Neural progenitor cell (in vitro differentiated cells): ENCODE measurements at regions not wholly inside any gene's neighbourhood (a gene's known extent, or its start where the extent isn't known, plus 50 kb on each side); places are given as distances from the start of the nearest gene placed in this dataset.

Experiments used
- DNase-seq: peaks from one replicate; pipeline ENCODE4 v3.0.0-alpha.2; 2016; ENCODE audit warnings: low spot score
- H2AFZ ChIP-seq: fragments of 200-600 bp; sonication (generic); replicated peaks from 2 replicates; pipeline ENCODE4 v1.6.1; 2016; ENCODE audit warnings: antibody characterized with exemption
- H3F3A ChIP-seq: fragments of 200-600 bp; sonication (generic); 2 replicates; pipeline ENCODE4 v1.6.1; 2016; ENCODE audit warnings: antibody characterized with exemption, low read depth
- H3K27ac ChIP-seq: fragments of 200-600 bp; sonication (generic); 2 replicates; pipeline ENCODE4 v1.5.1; 2016; ENCODE audit warnings: mild to moderate bottlenecking
- H3K27me3 ChIP-seq: fragments of 200-600 bp; sonication (generic); 2 replicates; pipeline ENCODE4 v1.6.1; 2016; ENCODE audit warnings: mild to moderate bottlenecking, moderate library complexity
- H3K36me3 ChIP-seq: fragments of 200-600 bp; sonication (generic); 2 replicates; pipeline ENCODE4 v1.5.1; 2016
- H3K4me1 ChIP-seq: fragments of 200-600 bp; sonication (generic); 2 replicates; pipeline ENCODE4 v1.6.1; 2016; ENCODE audit warnings: mixed run types
- H3K4me2 ChIP-seq: fragments of 200-600 bp; sonication (generic); 2 replicates; pipeline ENCODE4 v1.6.1; 2016
- H3K4me3 ChIP-seq: fragments of 200-600 bp; sonication (generic); 2 replicates; pipeline ENCODE4 v1.5.1; 2016
- H3K79me2 ChIP-seq: fragments of 200-600 bp; sonication (generic); 2 replicates; pipeline ENCODE4 v1.6.1; 2016; ENCODE audit warnings: low read depth
- H3K9ac ChIP-seq: fragments of 200-600 bp; sonication (generic); 2 replicates; pipeline ENCODE4 v1.6.1; 2016
- H3K9me3 ChIP-seq: fragments of 200-600 bp; sonication (generic); 2 replicates; pipeline ENCODE4 v1.5.1; 2016; ENCODE audit warnings: low read depth
- H4K20me1 ChIP-seq: fragments of 200-600 bp; sonication (generic); 2 replicates; pipeline ENCODE4 v1.6.1; 2016; ENCODE audit warnings: low read depth
- H3K27ac Mint-ChIP-seq: 3 replicates; pipeline ENCODE4 v1.8.0; 2021; ENCODE audit warnings: mixed read lengths
- H3K27me3 Mint-ChIP-seq: 2 replicates; pipeline ENCODE4 v1.8.0; 2022; ENCODE audit warnings: low read depth, mild to moderate bottlenecking, inconsistent platforms, moderate library complexity, mixed read lengths; ENCODE audit not compliant: insufficient read depth
- H3K36me3 Mint-ChIP-seq: 3 replicates; pipeline ENCODE4 v1.8.0; 2021; ENCODE audit warnings: mixed read lengths
- H3K4me1 Mint-ChIP-seq: 3 replicates; pipeline ENCODE4 v1.8.0; 2021; ENCODE audit warnings: mixed read lengths
- H3K4me3 Mint-ChIP-seq: 3 replicates; pipeline ENCODE4 v1.8.0; 2021; ENCODE audit warnings: mild to moderate bottlenecking, moderate library complexity, mixed read lengths
- H3K9me3 Mint-ChIP-seq: 3 replicates; pipeline ENCODE4 v1.8.0; 2020; ENCODE audit warnings: mixed read lengths
- CTCF ChIP-seq: fragments of 200-600 bp; sonication (generic); IDR thresholded peaks from 2 replicates; pipeline ENCODE4 v1.5.1; 2017; ENCODE audit warnings: antibody characterized with exemption, mild to moderate bottlenecking
- EZH2 ChIP-seq: fragments of 200-600 bp; sonication (generic); IDR thresholded peaks from 2 replicates; pipeline ENCODE4 v1.6.1; 2017; ENCODE audit warnings: antibody characterized with exemption, mild to moderate bottlenecking, moderate library complexity
- EZH2phosphoT487 ChIP-seq: fragments of 200-600 bp; sonication (generic); IDR thresholded peaks from 2 replicates; pipeline ENCODE4 v1.6.1; 2017; ENCODE audit warnings: antibody characterized with exemption

GRCh38 chr5:98031496-98031895, 742.0 kb upstream of the RGMB start:
- Histone ChIP-seq H3K27me3 (no peaks in the 10 kb centered on the region), H2AFZ (no peak overlapping the region), H3K4me2 (no peak overlapping the region), H3K36me3 (no peaks in the 10 kb centered on the region), H3K9me3 (no peaks in the 10 kb centered on the region), H3K9ac (no peak overlapping the region), H3K27ac (no peak overlapping the region), H3K4me1 (no peaks in the 10 kb centered on the region), H3K79me2 (no peaks in the 10 kb centered on the region), H3F3A (no peaks in the 10 kb centered on the region), H3K4me3 (no peak overlapping the region), H4K20me1 (no peaks in the 10 kb centered on the region)
- no peaks in the 10 kb centered on the region for H3K4me1 Mint-ChIP-seq
- H3K27ac Mint-ChIP-seq, result no peak overlapping the region
- TF ChIP-seq EZH2 (no peak), EZH2phosphoT487 (no peak), CTCF (no peak)
- H3K4me3 Mint-ChIP-seq, result no peak overlapping the region
- peaks cover 6% of the 10 kb centered on the region for H3K27me3 Mint-ChIP-seq
- H3K9me3 Mint-ChIP-seq, result peaks cover 2% of the 10 kb centered on the region
- DNase-seq, result no peak
- H3K36me3 Mint-ChIP-seq, result no peaks in the 10 kb centered on the region

GRCh38 chr5:98031926-98032325, 741.5 kb upstream of the RGMB start:
- no peaks in the 10 kb centered on the region for H3K27me3 ChIP-seq
- no peak overlapping the region for H3K9ac ChIP-seq
- no peak for DNase-seq
- H3K4me2 ChIP-seq, result no peak overlapping the region
- no peak overlapping the region for H2AFZ ChIP-seq
- H3K4me1 ChIP-seq, result no peaks in the 10 kb centered on the region
- no peaks in the 10 kb centered on the region for H3K36me3 Mint-ChIP-seq
- H3K4me3 ChIP-seq, result no peak overlapping the region
- no peaks in the 10 kb centered on the region for H3K79me2 ChIP-seq
- H3K4me1 Mint-ChIP-seq, result no peaks in the 10 kb centered on the region
- no peak overlapping the region for H3K27ac ChIP-seq
- H3K27me3 Mint-ChIP-seq, result peaks cover 6% of the 10 kb centered on the region
- H3K9me3 Mint-ChIP-seq, result peaks cover 2% of the 10 kb centered on the region
- H3K4me3 Mint-ChIP-seq, result no peak overlapping the region
- H3K36me3 ChIP-seq, result no peaks in the 10 kb centered on the region
- TF ChIP-seq EZH2, result no peak
- TF ChIP-seq EZH2phosphoT487, result no peak
- no peak for TF ChIP-seq CTCF
- H4K20me1 ChIP-seq, result no peaks in the 10 kb centered on the region
- no peaks in the 10 kb centered on the region for H3K9me3 ChIP-seq
- no peak overlapping the region for H3K27ac Mint-ChIP-seq
- no peaks in the 10 kb centered on the region for H3F3A ChIP-seq

GRCh38 chr5:98041661-98042060, 731.8 kb upstream of the RGMB start:
- Histone ChIP-seq H3K4me1 (peaks cover 10% of the 10 kb centered on the region), H3K4me2 (no peak overlapping the region), H3K9me3 (no peaks in the 10 kb centered on the region), H3F3A (no peaks in the 10 kb centered on the region), H3K36me3 (no peaks in the 10 kb centered on the region), H3K79me2 (no peaks in the 10 kb centered on the region), H3K4me3 (no peak overlapping the region), H3K27me3 (no peaks in the 10 kb centered on the region), H4K20me1 (no peaks in the 10 kb centered on the region), H3K9ac (no peak overlapping the region), H2AFZ (no peak overlapping the region), H3K27ac (no peak overlapping the region)
- no peak for TF ChIP-seq CTCF
- no peak for TF ChIP-seq EZH2
- TF ChIP-seq EZH2phosphoT487, result no peak
- H3K4me3 Mint-ChIP-seq, result no peak overlapping the region
- H3K27me3 Mint-ChIP-seq, result no peaks in the 10 kb centered on the region
- no peaks in the 10 kb centered on the region for H3K36me3 Mint-ChIP-seq
- no peaks in the 10 kb centered on the region for H3K9me3 Mint-ChIP-seq
- no peak for DNase-seq
- H3K27ac Mint-ChIP-seq, result no peak overlapping the region
- peaks cover 3% of the 10 kb centered on the region for H3K4me1 Mint-ChIP-seq

GRCh38 chr5:98042521-98042920, 730.9 kb upstream of the RGMB start:
- Histone ChIP-seq H3F3A (no peaks in the 10 kb centered on the region), H3K4me3 (no peak overlapping the region), H3K27me3 (no peaks in the 10 kb centered on the region), H3K27ac (no peak overlapping the region), H3K9me3 (no peaks in the 10 kb centered on the region), H4K20me1 (no peaks in the 10 kb centered on the region), H3K9ac (no peak overlapping the region), H3K4me2 (no peak overlapping the region), H3K4me1 (peaks cover 10% of the 10 kb centered on the region), H3K36me3 (no peaks in the 10 kb centered on the region), H2AFZ (peak overlapping the region; percentile 32), H3K79me2 (no peaks in the 10 kb centered on the region)
- no peaks in the 10 kb centered on the region for H3K36me3 Mint-ChIP-seq
- no peak overlapping the region for H3K27ac Mint-ChIP-seq
- peaks cover 3% of the 10 kb centered on the region for H3K4me1 Mint-ChIP-seq
- DNase-seq, result no peak
- no peaks in the 10 kb centered on the region for H3K27me3 Mint-ChIP-seq
- TF ChIP-seq EZH2phosphoT487 (no peak), CTCF (no peak), EZH2 (no peak)
- H3K4me3 Mint-ChIP-seq, result no peak overlapping the region
- no peaks in the 10 kb centered on the region for H3K9me3 Mint-ChIP-seq
